HL-60 (cell line): ENCODE measurements at regions not wholly inside any gene's neighbourhood (a gene's known extent, or its start where the extent isn't known, plus 50 kb on each side); places are given as distances from the start of the nearest gene placed in this dataset.

Experiments
- GABPA ChIP-seq: IDR thresholded peaks from 2 replicates; pipeline ENCODE4 v1.6.1; 2012; ENCODE audit warnings: low read depth
- POLR2AphosphoS5 ChIP-seq: IDR thresholded peaks from 2 replicates; pipeline ENCODE4 v1.6.1; 2012; ENCODE audit warnings: low read depth
- SPI1 ChIP-seq: IDR thresholded peaks from 2 replicates; pipeline ENCODE4 v1.6.1; 2012; ENCODE audit warnings: low read depth, mild to moderate bottlenecking, borderline replicate concordance
- TF ChIP-seq, protein P1 (sequence below): IDR thresholded peaks from one replicate; pipeline ENCODE4 v1.5.1; 2011; ENCODE audit warnings: low read length, control low read depth, inconsistent platforms; ENCODE audit not compliant: insufficient read depth
- TF ChIP-seq, protein P2 (sequence below): IDR thresholded peaks from 2 replicates; pipeline ENCODE4 v1.6.1; 2012; ENCODE audit warnings: low read depth; ENCODE audit not compliant: insufficient replicate concordance

DNA sequence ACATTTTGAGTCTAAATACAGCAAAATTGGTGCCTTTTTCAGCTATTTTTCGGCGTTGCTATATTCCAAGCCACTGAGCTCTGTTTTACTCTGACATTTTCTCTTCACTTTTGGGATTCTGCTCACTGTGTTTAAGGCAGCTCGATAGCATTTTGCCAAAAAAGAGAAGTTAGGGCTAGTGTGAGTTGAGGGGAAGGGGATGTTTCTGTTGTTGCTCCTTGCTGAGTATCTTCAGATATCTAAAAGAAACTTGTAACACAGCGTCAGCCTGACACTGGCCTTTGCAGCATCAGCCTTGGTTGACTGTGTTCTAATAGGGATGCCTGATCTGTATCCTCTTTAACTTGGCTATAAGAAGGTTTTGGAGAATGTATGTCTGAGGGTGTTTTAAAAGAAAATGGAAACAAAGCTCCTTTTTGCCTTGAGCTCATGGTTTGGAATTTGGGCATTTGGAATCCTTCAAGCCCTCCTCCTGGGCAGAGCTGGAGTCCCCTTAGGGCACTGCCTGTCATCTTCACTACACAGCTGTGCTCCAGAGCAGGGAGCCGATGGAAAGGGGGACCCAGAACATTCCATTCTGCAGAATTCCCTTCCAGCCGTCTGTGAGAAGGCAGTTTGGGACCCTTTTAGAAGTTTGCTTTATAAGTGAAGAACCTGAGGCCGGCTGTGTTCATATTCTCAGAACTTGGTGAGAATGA, 63.0 kb downstream of the EXOSC2 start:
- TF ChIP-seq, protein P1, sequence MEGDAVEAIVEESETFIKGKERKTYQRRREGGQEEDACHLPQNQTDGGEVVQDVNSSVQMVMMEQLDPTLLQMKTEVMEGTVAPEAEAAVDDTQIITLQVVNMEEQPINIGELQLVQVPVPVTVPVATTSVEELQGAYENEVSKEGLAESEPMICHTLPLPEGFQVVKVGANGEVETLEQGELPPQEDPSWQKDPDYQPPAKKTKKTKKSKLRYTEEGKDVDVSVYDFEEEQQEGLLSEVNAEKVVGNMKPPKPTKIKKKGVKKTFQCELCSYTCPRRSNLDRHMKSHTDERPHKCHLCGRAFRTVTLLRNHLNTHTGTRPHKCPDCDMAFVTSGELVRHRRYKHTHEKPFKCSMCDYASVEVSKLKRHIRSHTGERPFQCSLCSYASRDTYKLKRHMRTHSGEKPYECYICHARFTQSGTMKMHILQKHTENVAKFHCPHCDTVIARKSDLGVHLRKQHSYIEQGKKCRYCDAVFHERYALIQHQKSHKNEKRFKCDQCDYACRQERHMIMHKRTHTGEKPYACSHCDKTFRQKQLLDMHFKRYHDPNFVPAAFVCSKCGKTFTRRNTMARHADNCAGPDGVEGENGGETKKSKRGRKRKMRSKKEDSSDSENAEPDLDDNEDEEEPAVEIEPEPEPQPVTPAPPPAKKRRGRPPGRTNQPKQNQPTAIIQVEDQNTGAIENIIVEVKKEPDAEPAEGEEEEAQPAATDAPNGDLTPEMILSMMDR, result no peak
- TF ChIP-seq POLR2AphosphoS5 (no peak), GABPA (no peak), SPI1 (no peak)
- TF ChIP-seq, protein P2, sequence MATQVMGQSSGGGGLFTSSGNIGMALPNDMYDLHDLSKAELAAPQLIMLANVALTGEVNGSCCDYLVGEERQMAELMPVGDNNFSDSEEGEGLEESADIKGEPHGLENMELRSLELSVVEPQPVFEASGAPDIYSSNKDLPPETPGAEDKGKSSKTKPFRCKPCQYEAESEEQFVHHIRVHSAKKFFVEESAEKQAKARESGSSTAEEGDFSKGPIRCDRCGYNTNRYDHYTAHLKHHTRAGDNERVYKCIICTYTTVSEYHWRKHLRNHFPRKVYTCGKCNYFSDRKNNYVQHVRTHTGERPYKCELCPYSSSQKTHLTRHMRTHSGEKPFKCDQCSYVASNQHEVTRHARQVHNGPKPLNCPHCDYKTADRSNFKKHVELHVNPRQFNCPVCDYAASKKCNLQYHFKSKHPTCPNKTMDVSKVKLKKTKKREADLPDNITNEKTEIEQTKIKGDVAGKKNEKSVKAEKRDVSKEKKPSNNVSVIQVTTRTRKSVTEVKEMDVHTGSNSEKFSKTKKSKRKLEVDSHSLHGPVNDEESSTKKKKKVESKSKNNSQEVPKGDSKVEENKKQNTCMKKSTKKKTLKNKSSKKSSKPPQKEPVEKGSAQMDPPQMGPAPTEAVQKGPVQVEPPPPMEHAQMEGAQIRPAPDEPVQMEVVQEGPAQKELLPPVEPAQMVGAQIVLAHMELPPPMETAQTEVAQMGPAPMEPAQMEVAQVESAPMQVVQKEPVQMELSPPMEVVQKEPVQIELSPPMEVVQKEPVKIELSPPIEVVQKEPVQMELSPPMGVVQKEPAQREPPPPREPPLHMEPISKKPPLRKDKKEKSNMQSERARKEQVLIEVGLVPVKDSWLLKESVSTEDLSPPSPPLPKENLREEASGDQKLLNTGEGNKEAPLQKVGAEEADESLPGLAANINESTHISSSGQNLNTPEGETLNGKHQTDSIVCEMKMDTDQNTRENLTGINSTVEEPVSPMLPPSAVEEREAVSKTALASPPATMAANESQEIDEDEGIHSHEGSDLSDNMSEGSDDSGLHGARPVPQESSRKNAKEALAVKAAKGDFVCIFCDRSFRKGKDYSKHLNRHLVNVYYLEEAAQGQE, result no peak
